ENCODE measurements at regions not wholly inside any gene's neighbourhood (a gene's known extent, or its start where the extent isn't known, plus 50 kb on each side); places are given as distances from the start of the nearest gene placed in this dataset.

DNA sequence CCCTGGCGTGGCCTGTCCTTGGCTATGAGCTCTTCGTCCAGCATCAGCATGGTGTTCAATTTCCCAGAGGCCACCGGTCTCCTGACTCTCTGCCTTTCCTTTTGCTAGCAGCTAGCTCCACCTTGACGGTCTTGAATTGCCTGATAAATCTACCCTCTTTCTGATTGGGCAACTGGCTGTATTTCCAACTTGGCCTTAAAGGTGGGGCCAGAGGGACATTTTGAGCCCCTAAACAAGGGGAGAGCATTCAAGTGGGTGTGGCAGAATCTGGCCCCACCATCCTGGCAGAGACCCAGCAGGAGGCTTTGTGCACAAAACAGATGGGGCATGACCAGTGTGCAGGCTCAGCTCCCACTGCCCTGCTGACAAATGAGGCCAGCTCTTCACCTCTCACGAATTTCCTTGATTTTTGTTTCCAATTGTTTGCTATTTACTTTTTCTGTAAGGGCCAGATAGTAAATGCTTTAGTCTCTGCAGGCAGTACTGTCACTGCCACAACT lies 148.9 kb upstream of the VSTM2B start:
- Histone ChIP-seq H4K5ac (ENCODE audit: insufficient read length, low read depth, low read length) (no peak overlapping the region), H3K4ac (replicated peaks; ENCODE audit: insufficient read length, low read depth, low read length) (no peak overlapping the region), H3K56ac (replicated peaks; ENCODE audit: insufficient read length, low read depth, low read length) (no peak overlapping the region), H3K9ac (replicated peaks in 1 of 4; ENCODE audit: extremely low read depth in 1 of 4, low read depth in 3 of 4, low read length in 3 of 4) (no peak overlapping the region), H3K18ac (ENCODE audit: extremely low read depth, low read length) (no peak overlapping the region), H3K79me1 (ENCODE audit: low read depth, low read length) (no peaks in the 10 kb centered on the region), H2BK12ac (ENCODE audit: low read depth, low read length) (no peak overlapping the region), H3K79me2 (ENCODE audit: control insufficient read depth in 1 of 2, insufficient read depth in 2 of 2, low read length in 2 of 2) (no peaks in the 10 kb centered on the region), H2BK120ac (replicated peaks; ENCODE audit: low read depth, low read length) (no peak overlapping the region), H2AK5ac (ENCODE audit: low read depth, low read length) (no peak overlapping the region), H3K4me2 (ENCODE audit: insufficient read depth in 1 of 2, low read depth in 2 of 2, low read length in 2 of 2) (no peak overlapping the region), H2BK5ac (ENCODE audit: low read depth, low read length) (no peak overlapping the region), H4K20me1 (replicated peaks in 1 of 2; ENCODE audit: control insufficient read depth in 1 of 2, insufficient read depth in 2 of 2, low read length in 2 of 2) (no peaks in the 10 kb centered on the region), H3K4me1 (replicated peaks in 1 of 4; ENCODE audit: control insufficient read depth in 3 of 4, insufficient read depth in 4 of 4, low read length in 3 of 4) (peaks cover 0 to 4% (median 0%) of the 10 kb centered on the region in 4 experiments; a peak in 1 of 7 replicates), H3K9me3 (ENCODE audit: insufficient read depth in 2 of 2, low read depth in 1 of 2, low read length in 1 of 2) (no peaks in the 10 kb centered on the region), H4K8ac (ENCODE audit: extremely low read depth, insufficient read depth, low read length) (no peak overlapping the region), H3K27me3 (replicated peaks in 1 of 4; ENCODE audit: control insufficient read depth in 3 of 4, extremely low read depth in 1 of 4, insufficient read depth in 3 of 4, low read length in 3 of 4) (no peaks in the 10 kb centered on the region), H2AFZ (ENCODE audit: low read length) (no peak overlapping the region), H3K36me3 (ENCODE audit: control insufficient read depth in 2 of 4, insufficient read depth in 4 of 4, low read length in 3 of 4) (no peaks in the 10 kb centered on the region), H3K23me2 (ENCODE audit: low read depth, low read length) (no peaks in the 10 kb centered on the region), H4K91ac (replicated peaks; ENCODE audit: insufficient read length, low read length) (peak overlapping the region; percentile 5), H2BK20ac (ENCODE audit: low read length) (no peak overlapping the region), H3K4me3 (ENCODE audit: extremely low read depth in 1 of 4, insufficient read depth in 2 of 4, low read depth in 3 of 4, low read length in 4 of 4) (no peak overlapping the region), H3K14ac (ENCODE audit: insufficient read length) (no peak overlapping the region), H2BK15ac (ENCODE audit: low read length) (no peak overlapping the region), H3K23ac (ENCODE audit: insufficient read length) (no peak overlapping the region), H3K27ac (ENCODE audit: low read depth, low read length) (no peak overlapping the region)
- POLR2A ChIA-PET (ENCODE audit: partially characterized antibody): no interaction called here
- DNase-seq (ENCODE audit: low read depth in 1 of 2, low spot score in 2 of 2) (peak in 1 of 2 experiments; percentile 22), FAIRE-seq (no peak)
- CTCF ChIA-PET (ENCODE audit: partially characterized antibody): interaction anchor here (1.0 to 1.6 kb wide), 4 partner anchors 9 to 151 kb away, joined by 3 to 4 read pairs (median 4); no protein-coding TSS in a partner anchor
- no peak for TF ChIP-seq TBP (IDR thresholded peaks at IDR 0.05; ENCODE audit: low read depth, low read length)
- no peak for TF ChIP-seq POLR2AphosphoS5 (IDR thresholded peaks at IDR 0.05; ENCODE audit: low read depth, low read length)
- no peak for TF ChIP-seq EZH2 (IDR thresholded peaks at IDR 0.05; ENCODE audit: low read depth, low read length, severe bottlenecking)
- TF ChIP-seq ASH2L (IDR thresholded peaks at IDR 0.05; ENCODE audit: low read length): no peak
- TF ChIP-seq RXRA (IDR thresholded peaks at IDR 0.05; ENCODE audit: insufficient read depth, low read depth, low read length): no peak
- TF ChIP-seq, protein P1, sequence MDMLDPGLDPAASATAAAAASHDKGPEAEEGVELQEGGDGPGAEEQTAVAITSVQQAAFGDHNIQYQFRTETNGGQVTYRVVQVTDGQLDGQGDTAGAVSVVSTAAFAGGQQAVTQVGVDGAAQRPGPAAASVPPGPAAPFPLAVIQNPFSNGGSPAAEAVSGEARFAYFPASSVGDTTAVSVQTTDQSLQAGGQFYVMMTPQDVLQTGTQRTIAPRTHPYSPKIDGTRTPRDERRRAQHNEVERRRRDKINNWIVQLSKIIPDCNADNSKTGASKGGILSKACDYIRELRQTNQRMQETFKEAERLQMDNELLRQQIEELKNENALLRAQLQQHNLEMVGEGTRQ (IDR thresholded peaks at IDR 0.05; ENCODE audit: low read length): no peak
- 69% methylated on average over 5 of the region's 5 CpGs; no CpG with 5 or more reads in 1 of the 2 experiments for WGBS, 2 experiments (ENCODE audit: extremely low coverage in 1 of 2, insufficient coverage in 1 of 2, insufficient read length in 1 of 2, insufficient replicate concordance in 2 of 2, low coverage in 1 of 2, low lambda C conversion rate in 2 of 2, missing lambda C conversion rate in 1 of 2)
